OCI-LY3 (cell line): ENCODE measurements at regions not wholly inside any gene's neighbourhood (a gene's known extent, or its start where the extent isn't known, plus 50 kb on each side); places are given as distances from the start of the nearest gene placed in this dataset.
"Not testable (repeated sequence)": the region's sequence is repeated elsewhere in the genome, so short reads cannot be mapped to it uniquely, and the experiment has no call there.

Experiments used
- H2AFZ ChIP-seq: fragments of 200-600, 300-600 bp; shearing (Covaris generic); 2 replicates; pipeline ENCODE4 v1.6.0; 2014; ENCODE audit warnings: antibody characterized with exemption, low read depth, low read length
- H3K27ac ChIP-seq: fragments of 200-600, 300-600 bp; sonication (generic); 2 replicates; pipeline ENCODE4 v1.5.1; 2014; ENCODE audit warnings: mild to moderate bottlenecking, low read length, moderate library complexity, mixed read lengths
- H3K27me3 ChIP-seq: fragments of 200-600, 300-600 bp; sonication (generic); 2 replicates; pipeline ENCODE4 v1.6.1; 2014; ENCODE audit warnings: low read depth, low read length, mixed read lengths
- H3K36me3 ChIP-seq: fragments of 200-600, 300-600 bp; sonication (generic); replicated peaks from 2 replicates; pipeline ENCODE3; 2014; ENCODE audit warnings: low read depth, low read length, mixed read lengths
- H3K4me1 ChIP-seq: fragments of 300-600, 200-600 bp; sonication (generic); 2 replicates; pipeline ENCODE4 v1.6.1; 2014; ENCODE audit warnings: low read length, mixed read lengths
- H3K4me2 ChIP-seq: fragments of 200-600, 300-600 bp; sonication (generic); 2 replicates; pipeline ENCODE4 v1.6.1; 2014; ENCODE audit warnings: low read length, mixed read lengths
- H3K4me3 ChIP-seq: fragments of 300-600, 200-600 bp; sonication (generic); 2 replicates; pipeline ENCODE4 v1.5.1; 2014; ENCODE audit warnings: antibody characterized with exemption, mild to moderate bottlenecking, low read length, moderate library complexity
- H3K79me2 ChIP-seq: fragments of 300-600, 200-600 bp; shearing (Covaris generic); 2 replicates; pipeline ENCODE4 v1.6.1; 2014; ENCODE audit warnings: mild to moderate bottlenecking, low read length, mixed read lengths
- H3K9ac ChIP-seq: fragments of 300-600, 200-600 bp; shearing (Covaris generic); 2 replicates; pipeline ENCODE4 v1.6.0; 2014; ENCODE audit warnings: mild to moderate bottlenecking, low read length, moderate library complexity
- H3K9me3 ChIP-seq: fragments of 200-600, 300-600 bp; shearing (Covaris generic); 2 replicates; pipeline ENCODE4 v1.6.1; 2014; ENCODE audit warnings: low read length, mixed read lengths; ENCODE audit not compliant: insufficient read depth
- H4K20me1 ChIP-seq: fragments of 200-600, 300-600 bp; sonication (generic); 2 replicates; pipeline ENCODE4 v1.6.1; 2016; ENCODE audit warnings: low read length, mixed read lengths; ENCODE audit not compliant: insufficient read depth
- CTCF ChIP-seq: fragments of 200-600, 300-600 bp; sonication (generic); IDR thresholded peaks from 2 replicates; pipeline ENCODE4 v1.5.1; 2014; ENCODE audit warnings: antibody characterized with exemption, low read length, low read depth
- EZH2phosphoT487 ChIP-seq: fragments of 200-600 bp; shearing (Covaris generic); IDR thresholded peaks from 2 replicates; pipeline ENCODE4 v1.6.1; 2018; ENCODE audit warnings: antibody characterized with exemption, mixed run types, low read depth

- not testable (repeated sequence) for H3K4me2 ChIP-seq, H3K9ac ChIP-seq, H3K27me3 ChIP-seq, H3K4me3 ChIP-seq, H3K9me3 ChIP-seq, H3K4me1 ChIP-seq, H3K79me2 ChIP-seq, H3K27ac ChIP-seq, H4K20me1 ChIP-seq, H2AFZ ChIP-seq, H3K36me3 ChIP-seq
These were observed 1933.6 kb upstream of the DEFB115 start for GRCh38 chr20:29323631-29324515.

GRCh38 chr20:29324516-29325303 lies 1932.8 kb upstream of the DEFB115 start:
- not testable (repeated sequence) for H2AFZ ChIP-seq, H3K9me3 ChIP-seq, H3K4me3 ChIP-seq

DNA sequence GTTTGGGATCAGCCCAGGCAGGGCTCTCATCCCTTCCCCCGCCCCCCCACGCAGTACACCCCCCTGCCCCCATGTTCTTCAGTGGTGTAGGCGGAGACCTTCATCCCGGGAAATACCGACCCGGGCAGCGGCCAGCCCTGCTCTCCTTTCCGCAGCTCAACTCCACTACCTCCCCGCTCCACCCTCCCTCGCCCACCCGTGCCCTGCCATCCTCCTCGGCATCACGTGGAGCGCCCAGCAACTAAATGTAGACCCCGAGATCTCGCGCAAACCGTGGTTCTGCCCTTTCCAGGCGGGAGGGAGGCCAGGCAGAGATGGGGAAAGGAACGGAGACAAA lies 1932.2 kb upstream of the DEFB115 start:
- Histone ChIP-seq H4K20me1 (no peaks in the 10 kb centered on the region), H3K4me2 (no peak overlapping the region), H3K27ac (no peak overlapping the region), H3K9ac (no peak overlapping the region), H3K4me3 (no peak overlapping the region), H3K4me1 (no peaks in the 10 kb centered on the region), H3K9me3 (no peaks in the 10 kb centered on the region), H3K27me3 (no peaks in the 10 kb centered on the region), H2AFZ (no peak overlapping the region), H3K36me3 (no peaks in the 10 kb centered on the region), H3K79me2 (no peaks in the 10 kb centered on the region)
- TF ChIP-seq CTCF (no peak), EZH2phosphoT487 (no peak)

More at GRCh38 chr20:29324516-29325303, 1932.8 kb upstream of the DEFB115 start:
- H3K4me1 ChIP-seq, H3K9ac ChIP-seq, H4K20me1 ChIP-seq, H3K27ac ChIP-seq, H3K27me3 ChIP-seq, H3K79me2 ChIP-seq, H3K4me2 ChIP-seq, H3K36me3 ChIP-seq: not testable (repeated sequence)

- H4K20me1 ChIP-seq, result not testable (repeated sequence)
These were observed 1931.7 kb upstream of the DEFB115 start for GRCh38 chr20:29325781-29326180.

DNA sequence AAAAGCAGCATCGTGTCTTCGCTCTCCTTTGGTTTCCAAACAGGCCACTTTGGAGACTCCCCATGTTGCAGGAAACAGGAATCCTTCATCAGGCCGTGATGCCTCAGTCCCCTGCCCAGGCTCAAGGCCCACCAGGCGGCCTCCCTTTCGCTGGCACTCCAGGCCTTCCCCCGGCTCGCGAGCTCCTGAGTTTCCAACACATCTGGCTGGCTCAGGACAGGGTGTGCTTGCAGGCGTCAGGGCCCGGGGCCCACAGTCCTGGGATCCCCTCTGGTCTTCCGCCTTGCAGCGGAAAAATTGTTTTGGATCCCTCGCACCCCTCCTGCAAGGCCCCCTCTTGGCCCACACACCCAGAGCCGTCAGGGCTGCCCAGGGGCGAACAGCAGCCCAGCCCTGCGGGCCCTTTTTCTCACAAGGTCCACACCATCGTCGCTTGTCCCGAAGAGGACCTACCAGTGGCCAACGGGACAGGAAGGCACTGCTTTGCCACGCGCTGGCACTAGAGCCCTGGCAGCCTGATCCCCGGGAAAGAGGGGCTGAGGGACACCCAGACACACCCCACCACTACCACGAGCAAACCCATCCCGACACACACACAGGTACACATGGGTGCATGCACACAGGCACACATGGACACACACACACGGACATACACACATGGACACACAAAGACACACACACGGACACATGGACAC lies 1930.9 kb upstream of the DEFB115 start:
- Histone ChIP-seq H2AFZ (no peak overlapping the region), H3K9ac (no peak overlapping the region), H3K9me3 (no peaks in the 10 kb centered on the region), H3K27ac (no peak overlapping the region), H4K20me1 (no peaks in the 10 kb centered on the region), H3K4me3 (no peak overlapping the region), H3K4me1 (no peaks in the 10 kb centered on the region), H3K4me2 (no peak overlapping the region), H3K36me3 (no peaks in the 10 kb centered on the region), H3K79me2 (no peaks in the 10 kb centered on the region), H3K27me3 (no peaks in the 10 kb centered on the region)
- TF ChIP-seq CTCF, result no peak
- TF ChIP-seq EZH2phosphoT487, result no peak

More at GRCh38 chr20:29325781-29326180, 1931.7 kb upstream of the DEFB115 start:
- not testable (repeated sequence) for H3K9ac ChIP-seq, H3K4me3 ChIP-seq, H3K36me3 ChIP-seq, H3K9me3 ChIP-seq, H3K79me2 ChIP-seq, H3K4me2 ChIP-seq, H2AFZ ChIP-seq, H3K4me1 ChIP-seq, H3K27ac ChIP-seq, H3K27me3 ChIP-seq
